Suprapubic skin (tissue), 3 donors: ENCODE measurements at regions not wholly inside any gene's neighbourhood (a gene's known extent, or its start where the extent isn't known, plus 50 kb on each side); places are given as distances from the start of the nearest gene placed in this dataset.

Experiments used
- CTCF ChIP-seq, 2 donors: fragments of 200-600 bp in 1 of 2; fragments of 450-650 bp in 1 of 2; sonication (generic) in 1 of 2; IDR thresholded peaks; one replicate each; pipeline ENCODE4 v1.5.1; 2016 to 2019; ENCODE audit warnings: antibody characterized with exemption in 2 of 2, mild to moderate bottlenecking in 1 of 2, moderate library complexity in 1 of 2
- POLR2AphosphoS5 ChIP-seq, 3 donors: sonication (generic); formaldehyde crosslinking; IDR thresholded peaks; one replicate each; pipeline ENCODE4 v1.6.1; 2017; ENCODE audit warnings: antibody characterized with exemption in 3 of 3

GRCh38 chr2:204135752-204136151, 199.2 kb downstream of the ICOS start:
- TF ChIP-seq CTCF (IDR thresholded peaks at IDR 0.05) = no peak
- no peak for TF ChIP-seq POLR2AphosphoS5 (IDR thresholded peaks at IDR 0.05)
